Esophagus squamous epithelium (tissue), 5 donors: ENCODE measurements at regions not wholly inside any gene's neighbourhood (a gene's known extent, or its start where the extent isn't known, plus 50 kb on each side); places are given as distances from the start of the nearest gene placed in this dataset.

ENCODE experiments used
- DNase-seq: peaks from one replicate; lab custom pipeline; 2025; lab: John Stamatoyannopoulos, UW
- H3K27ac ChIP-seq, 4 donors: fragments of 200-600 bp; sonication (generic); one replicate each; pipeline ENCODE4 v1.5.1; 2016 to 2019; ENCODE audit warnings: mild to moderate bottlenecking in 1 of 4
- H3K27me3 ChIP-seq, 4 donors: fragments of 200-600 bp; sonication (generic); 1 replicate in 3 of 4; 2 replicates in 1 of 4; pipeline versions ENCODE4 v1.5.1 to v1.6.0; 2017 to 2021; ENCODE audit warnings: antibody characterized with exemption in 1 of 4
- H3K36me3 ChIP-seq, 3 donors: fragments of 200-600 bp; sonication (generic); one replicate each; pipeline ENCODE4 v1.5.1; 2016 to 2019
- H3K4me1 ChIP-seq, 3 donors: fragments of 200-600 bp; sonication (generic); one replicate each; pipeline ENCODE4 v1.5.1; 2017 to 2019
- H3K4me3 ChIP-seq, 4 donors: fragments of 200-600 bp; sonication (generic); 1 replicate in 3 of 4; 2 replicates in 1 of 4; pipeline ENCODE4 v1.5.1; 2016 to 2019; ENCODE audit warnings: mild to moderate bottlenecking in 2 of 4, moderate library complexity in 1 of 4
- H3K9me3 ChIP-seq, 3 donors: fragments of 200-600 bp; sonication (generic); one replicate each; pipeline ENCODE4 v1.5.1; 2016 to 2019
- CTCF ChIP-seq, 6 experiments: fragments of 450-650 bp in 4 of 6; fragments of 200-600 bp in 2 of 6; sonication (generic) in 2 of 6; IDR thresholded peaks; one replicate each; pipeline ENCODE4 v1.5.1; 2016 to 2019; ENCODE audit warnings: antibody characterized with exemption in 6 of 6, mild to moderate bottlenecking in 4 of 6, moderate library complexity in 4 of 6
- POLR2A ChIP-seq, 4 donors: fragments of 450-650 bp; IDR thresholded peaks; one replicate each; pipeline ENCODE4 v1.6.1; 2017; ENCODE audit warnings: antibody characterized with exemption in 4 of 4, mild to moderate bottlenecking in 4 of 4, moderate library complexity in 3 of 4
- WGBS, 2 donors: methylation state at CpG; one replicate each; pipeline ENCODE4 v1.1.5; 2018; 5-methylcytosine and 5-hydroxymethylcytosine counted together
- intact Hi-C: fragments of 100-400 bp; cut with DNase I; formaldehyde crosslinking; loops from one replicate; pipeline ENCODE4 v1.15.0; 2022
- donor health status: DM: yes; HTN: yes; CAD: no.

- H3K27me3 ChIP-seq: no peaks in the 10 kb centered on the region
- no peaks in the 10 kb centered on the region for H3K36me3 ChIP-seq
- DNase-seq: no peak
- TF ChIP-seq POLR2A (IDR thresholded peaks at IDR 0.05) (no peak), CTCF (IDR thresholded peaks at IDR 0.05) (no peak)
- no peaks in the 10 kb centered on the region for H3K9me3 ChIP-seq
- H3K4me1 ChIP-seq: no peaks in the 10 kb centered on the region
- H3K27ac ChIP-seq: no peak overlapping the region
- intact Hi-C loops: no loop called here
- H3K4me3 ChIP-seq: no peak overlapping the region
Observed at GRCh38 chr1:221515496-221515895, 226.4 kb downstream of the DUSP10 start.

- no peak for DNase-seq
- 64 to 73% methylated on average over 1 of the region's 1 CpG for WGBS, 2 donors
- Histone ChIP-seq H3K36me3 (no peaks in the 10 kb centered on the region), H3K27me3 (no peaks in the 10 kb centered on the region), H3K27ac (no peak overlapping the region), H3K9me3 (no peaks in the 10 kb centered on the region), H3K4me3 (no peak overlapping the region), H3K4me1 (no peaks in the 10 kb centered on the region)
- intact Hi-C loops: no loop called here
- TF ChIP-seq CTCF (IDR thresholded peaks at IDR 0.05): no peak
- no peak for TF ChIP-seq POLR2A (IDR thresholded peaks at IDR 0.05)
Observed at GRCh38 chr1:221517961-221518360, 223.9 kb downstream of the DUSP10 start.

GRCh38 chr1:221520250-221520649 lies 221.6 kb downstream of the DUSP10 start:
- H3K4me1 ChIP-seq: no peaks in the 10 kb centered on the region
- DNase-seq: no peak
- no peaks in the 10 kb centered on the region for H3K36me3 ChIP-seq
- H3K4me3 ChIP-seq: no peak overlapping the region
- TF ChIP-seq CTCF (IDR thresholded peaks at IDR 0.05): no peak
- no peak for TF ChIP-seq POLR2A (IDR thresholded peaks at IDR 0.05)
- no peak overlapping the region for H3K27ac ChIP-seq
- no peaks in the 10 kb centered on the region for H3K9me3 ChIP-seq
- 71 to 88% methylated on average over 1 of the region's 1 CpG for WGBS, 2 donors
- no peaks in the 10 kb centered on the region for H3K27me3 ChIP-seq
- intact Hi-C loops: no loop called here

GRCh38 chr1:221521686-221522085 lies 220.2 kb downstream of the DUSP10 start:
- no peak for DNase-seq
- intact Hi-C loops: no loop called here
- Histone ChIP-seq H3K27me3 (no peaks in the 10 kb centered on the region), H3K9me3 (no peaks in the 10 kb centered on the region), H3K36me3 (no peaks in the 10 kb centered on the region), H3K4me1 (no peaks in the 10 kb centered on the region), H3K4me3 (no peak overlapping the region), H3K27ac (no peak overlapping the region)
- no peak for TF ChIP-seq CTCF (IDR thresholded peaks at IDR 0.05)
- TF ChIP-seq POLR2A (IDR thresholded peaks at IDR 0.05): no peak
- 83 to 94% methylated on average over 3 of the region's 3 CpGs for WGBS, 2 donors

GRCh38 chr1:221522529-221522940 lies 219.4 kb downstream of the DUSP10 start:
- H3K27ac ChIP-seq: no peak overlapping the region
- DNase-seq: no peak
- no peaks in the 10 kb centered on the region for H3K9me3 ChIP-seq
- H3K4me3 ChIP-seq: no peak overlapping the region
- H3K4me1 ChIP-seq: no peaks in the 10 kb centered on the region
- WGBS, 2 donors: 77 to 100% methylated on average over 2 of the region's 2 CpGs
- no peaks in the 10 kb centered on the region for H3K36me3 ChIP-seq
- intact Hi-C loops: no loop called here
- no peaks in the 10 kb centered on the region for H3K27me3 ChIP-seq
- TF ChIP-seq CTCF (IDR thresholded peaks at IDR 0.05) (no peak), POLR2A (IDR thresholded peaks at IDR 0.05) (no peak)
